Astrocyte (in vitro differentiated cells and primary cell): ENCODE measurements at regions not wholly inside any gene's neighbourhood (a gene's known extent, or its start where the extent isn't known, plus 50 kb on each side); places are given as distances from the start of the nearest gene placed in this dataset.

Source experiments
- DNase-seq: peaks from one replicate; pipeline ENCODE4 v3.0.0-alpha.2; 2010; ENCODE audit warnings: low read depth
- FAIRE-seq: peaks from 2 replicates; lab custom pipeline; 2011; peaks lifted over from hg19 to GRCh38; lab: Jason Lieb, UNC
- H2AFZ ChIP-seq: 2 replicates; pipeline ENCODE4 v1.6.0; 2012; ENCODE audit warnings: low read depth, low read length, inconsistent platforms
- H3K27ac ChIP-seq: 2 replicates; pipeline ENCODE4 v1.5.1; 2011; ENCODE audit warnings: low read depth, low read length, inconsistent platforms
- H3K27me3 ChIP-seq: 2 replicates; pipeline ENCODE4 v1.6.0; 2011; ENCODE audit warnings: low read length, inconsistent platforms; ENCODE audit not compliant: insufficient read depth
- H3K36me3 ChIP-seq: 2 replicates; pipeline ENCODE4 v1.5.1; 2011; ENCODE audit warnings: low read length, inconsistent platforms; ENCODE audit not compliant: insufficient read depth
- H3K4me1 ChIP-seq: 2 replicates; pipeline ENCODE4 v1.5.1; 2011; ENCODE audit warnings: low read length, inconsistent platforms; ENCODE audit not compliant: insufficient read depth
- H3K4me2 ChIP-seq: 2 replicates; pipeline ENCODE4 v1.6.0; 2012; ENCODE audit warnings: low read length, inconsistent platforms
- H3K4me3 ChIP-seq: 2 replicates; pipeline ENCODE4 v1.5.1; 2011; ENCODE audit warnings: low read depth, mild to moderate bottlenecking, low read length, inconsistent platforms; ENCODE audit not compliant: insufficient read depth
- H3K79me2 ChIP-seq: 2 replicates; pipeline ENCODE4 v1.6.0; 2012; ENCODE audit warnings: mild to moderate bottlenecking, low read length, inconsistent platforms; ENCODE audit not compliant: insufficient read depth
- H3K9ac ChIP-seq: 2 replicates; pipeline ENCODE4 v1.6.0; 2012; ENCODE audit warnings: mild to moderate bottlenecking, low read length, inconsistent platforms
- H3K9me3 ChIP-seq: 2 replicates; pipeline ENCODE4 v1.5.1; 2012; ENCODE audit warnings: low read depth, mild to moderate bottlenecking, low read length, inconsistent platforms; ENCODE audit not compliant: insufficient read depth
- H4K20me1 ChIP-seq: 2 replicates; pipeline ENCODE4 v1.6.0; 2012; ENCODE audit warnings: low read length, inconsistent platforms; ENCODE audit not compliant: insufficient read depth
- H3K27ac Mint-ChIP-seq: one replicate; pipeline ENCODE4 v1.8.0; 2021; ENCODE audit warnings: mild to moderate bottlenecking, mixed read lengths; ENCODE audit not compliant: unreplicated experiment
- H3K27me3 Mint-ChIP-seq: one replicate; pipeline ENCODE4 v1.8.0; 2021; ENCODE audit warnings: low read depth, mixed read lengths; ENCODE audit not compliant: unreplicated experiment
- H3K36me3 Mint-ChIP-seq: one replicate; pipeline ENCODE4 v1.8.0; 2021; ENCODE audit warnings: low read depth, mixed read lengths; ENCODE audit not compliant: unreplicated experiment
- H3K4me1 Mint-ChIP-seq: one replicate; pipeline ENCODE4 v1.8.0; 2021; ENCODE audit warnings: low read depth, mixed read lengths; ENCODE audit not compliant: unreplicated experiment
- H3K4me3 Mint-ChIP-seq: one replicate; pipeline ENCODE4 v1.8.0; 2021; ENCODE audit warnings: mild to moderate bottlenecking, moderate library complexity, mixed read lengths; ENCODE audit not compliant: unreplicated experiment
- H3K9me3 Mint-ChIP-seq: one replicate; pipeline ENCODE4 v1.8.0; 2021; ENCODE audit warnings: mild to moderate bottlenecking, mixed read lengths; ENCODE audit not compliant: unreplicated experiment
- EZH2 ChIP-seq: IDR thresholded peaks from 2 replicates; pipeline ENCODE4 v1.6.1; 2012; ENCODE audit warnings: mild to moderate bottlenecking, low read length, inconsistent platforms; ENCODE audit not compliant: insufficient read depth
- TF ChIP-seq, protein P1 (sequence below): IDR thresholded peaks from 2 replicates; pipeline ENCODE4 v1.5.1; 2011; ENCODE audit warnings: low read depth, mild to moderate bottlenecking, inconsistent platforms, low read length, moderate library complexity; ENCODE audit not compliant: insufficient read depth

DNA sequence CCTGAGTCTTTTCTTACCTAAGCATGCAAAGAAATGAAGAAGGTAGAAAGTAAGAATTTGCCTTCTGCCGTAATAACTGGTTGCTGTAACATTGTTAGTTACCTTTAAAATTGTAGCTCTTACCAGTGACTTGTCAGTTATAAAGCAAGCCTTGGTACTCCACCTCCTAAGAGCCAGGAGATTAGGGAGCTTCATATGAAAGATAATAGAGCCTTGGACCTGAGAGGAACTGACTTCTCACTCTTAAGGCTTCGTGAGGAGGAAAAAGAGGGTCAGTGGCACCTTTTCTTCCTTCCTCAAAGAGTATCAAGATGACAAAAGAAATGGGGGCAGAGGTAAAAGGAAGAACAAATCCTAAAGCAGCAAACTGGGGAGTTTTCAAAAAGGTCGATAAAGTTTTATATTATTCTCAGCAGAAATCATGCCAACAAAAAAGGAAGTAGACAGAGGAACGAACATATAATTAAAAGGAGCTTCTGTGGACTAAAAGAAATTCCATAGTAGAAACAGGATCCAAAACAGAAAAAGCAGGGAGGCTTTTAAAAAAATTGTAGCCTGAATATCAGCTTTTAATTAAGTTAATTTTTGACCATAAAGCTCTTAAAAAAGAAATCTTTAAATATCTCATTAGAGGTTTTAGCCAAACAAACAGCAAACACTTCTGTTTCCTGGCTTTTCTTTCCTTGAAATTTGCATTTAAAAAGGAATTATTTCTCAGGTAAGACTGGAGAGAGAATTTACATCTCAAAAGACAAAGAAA is 847.1 kb upstream of the ALCAM start:
- no peaks in the 10 kb centered on the region for H3K79me2 ChIP-seq
- Mint-ChIP-seq H3K27ac (no peak overlapping the region), H3K9me3 (no peaks in the 10 kb centered on the region), H3K4me1 (peaks cover 2% of the 10 kb centered on the region), H3K27me3 (peaks cover 3% of the 10 kb centered on the region), H3K36me3 (no peaks in the 10 kb centered on the region), H3K4me3 (no peak overlapping the region)
- H3K4me3 ChIP-seq = no peak overlapping the region
- no peak overlapping the region for H3K27ac ChIP-seq
- no peaks in the 10 kb centered on the region for H3K27me3 ChIP-seq
- H2AFZ ChIP-seq = no peak overlapping the region
- no peak overlapping the region for H3K9ac ChIP-seq
- no peaks in the 10 kb centered on the region for H4K20me1 ChIP-seq
- FAIRE-seq (no peak), DNase-seq (no peak)
- H3K36me3 ChIP-seq = no peaks in the 10 kb centered on the region
- H3K4me2 ChIP-seq = no peak overlapping the region
- TF ChIP-seq EZH2 = no peak
- TF ChIP-seq, protein P1, sequence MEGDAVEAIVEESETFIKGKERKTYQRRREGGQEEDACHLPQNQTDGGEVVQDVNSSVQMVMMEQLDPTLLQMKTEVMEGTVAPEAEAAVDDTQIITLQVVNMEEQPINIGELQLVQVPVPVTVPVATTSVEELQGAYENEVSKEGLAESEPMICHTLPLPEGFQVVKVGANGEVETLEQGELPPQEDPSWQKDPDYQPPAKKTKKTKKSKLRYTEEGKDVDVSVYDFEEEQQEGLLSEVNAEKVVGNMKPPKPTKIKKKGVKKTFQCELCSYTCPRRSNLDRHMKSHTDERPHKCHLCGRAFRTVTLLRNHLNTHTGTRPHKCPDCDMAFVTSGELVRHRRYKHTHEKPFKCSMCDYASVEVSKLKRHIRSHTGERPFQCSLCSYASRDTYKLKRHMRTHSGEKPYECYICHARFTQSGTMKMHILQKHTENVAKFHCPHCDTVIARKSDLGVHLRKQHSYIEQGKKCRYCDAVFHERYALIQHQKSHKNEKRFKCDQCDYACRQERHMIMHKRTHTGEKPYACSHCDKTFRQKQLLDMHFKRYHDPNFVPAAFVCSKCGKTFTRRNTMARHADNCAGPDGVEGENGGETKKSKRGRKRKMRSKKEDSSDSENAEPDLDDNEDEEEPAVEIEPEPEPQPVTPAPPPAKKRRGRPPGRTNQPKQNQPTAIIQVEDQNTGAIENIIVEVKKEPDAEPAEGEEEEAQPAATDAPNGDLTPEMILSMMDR = no peak
- H3K9me3 ChIP-seq = no peaks in the 10 kb centered on the region
- no peaks in the 10 kb centered on the region for H3K4me1 ChIP-seq

DNA sequence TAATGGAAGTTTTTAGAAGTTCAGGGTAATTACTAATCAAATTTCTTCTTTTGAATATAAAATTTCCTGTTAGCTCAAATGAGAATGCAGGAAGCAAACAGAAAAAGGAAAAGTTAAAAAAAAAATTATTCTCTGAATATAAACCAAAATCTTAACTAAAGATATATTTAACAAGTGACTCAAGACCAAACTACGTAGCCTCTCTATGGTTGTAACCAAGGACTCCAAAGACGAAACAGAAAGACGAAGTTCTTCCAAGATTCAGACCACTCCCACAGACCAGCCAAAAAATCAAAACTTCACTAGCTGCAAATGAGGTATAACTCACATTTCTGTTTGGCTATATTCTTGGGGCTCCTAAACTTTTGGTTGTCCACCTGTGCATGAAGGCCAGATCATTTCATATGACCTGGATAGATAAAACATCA is 846.5 kb upstream of the ALCAM start:
- H2AFZ ChIP-seq = no peak overlapping the region
- H3K9ac ChIP-seq = no peak overlapping the region
- no peak overlapping the region for H3K27ac ChIP-seq
- TF ChIP-seq, protein P1 = no peak
- TF ChIP-seq EZH2 = no peak
- no peaks in the 10 kb centered on the region for H3K4me1 ChIP-seq
- no peaks in the 10 kb centered on the region for H3K36me3 ChIP-seq
- Mint-ChIP-seq H3K4me1 (peaks cover 2% of the 10 kb centered on the region), H3K4me3 (no peak overlapping the region), H3K9me3 (no peaks in the 10 kb centered on the region), H3K36me3 (no peaks in the 10 kb centered on the region), H3K27ac (no peak overlapping the region), H3K27me3 (peaks cover 3% of the 10 kb centered on the region)
- FAIRE-seq (no peak), DNase-seq (peak; percentile 8)
- H4K20me1 ChIP-seq = no peaks in the 10 kb centered on the region
- no peaks in the 10 kb centered on the region for H3K27me3 ChIP-seq
- H3K9me3 ChIP-seq = no peaks in the 10 kb centered on the region
- H3K4me2 ChIP-seq = no peak overlapping the region
- H3K79me2 ChIP-seq = no peaks in the 10 kb centered on the region
- H3K4me3 ChIP-seq = no peak overlapping the region

DNA sequence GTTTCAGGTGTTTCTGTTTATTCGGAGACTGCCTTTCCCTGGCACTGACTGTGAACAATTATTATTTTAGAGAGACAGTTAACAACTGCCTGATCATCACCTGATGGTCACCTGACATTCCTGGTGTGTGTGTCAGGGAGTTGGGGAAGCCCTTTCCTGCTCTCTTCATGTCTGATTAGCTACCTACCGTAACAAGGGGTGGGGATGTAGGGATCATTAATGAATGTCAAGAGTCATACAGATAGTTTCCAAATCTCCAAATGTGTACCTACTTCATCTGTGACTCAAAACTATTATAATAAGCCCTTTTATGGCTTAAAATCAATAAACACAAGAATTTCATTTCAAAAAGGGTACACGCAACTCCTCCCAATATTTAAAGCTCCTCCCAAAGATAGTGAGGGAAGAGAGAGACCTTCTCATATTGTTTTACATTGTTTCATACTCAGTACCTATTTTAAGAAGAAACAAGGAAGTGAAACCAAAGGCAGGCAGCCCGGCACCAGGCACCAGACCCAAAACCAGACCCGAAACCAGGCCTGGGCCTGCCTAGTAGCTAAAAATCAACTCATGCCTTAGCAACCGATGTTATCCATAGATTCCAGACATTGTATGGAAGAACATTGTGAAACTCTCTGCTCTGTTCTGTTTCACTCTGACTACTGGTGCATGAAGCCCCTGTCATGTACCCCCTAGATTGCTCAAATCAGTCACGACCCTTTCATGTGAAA is 844.9 kb upstream of the ALCAM start:
- Mint-ChIP-seq H3K9me3 (no peaks in the 10 kb centered on the region), H3K27ac (no peak overlapping the region), H3K4me3 (no peak overlapping the region), H3K36me3 (no peaks in the 10 kb centered on the region), H3K27me3 (peaks cover 3% of the 10 kb centered on the region), H3K4me1 (peaks cover 2% of the 10 kb centered on the region)
- Histone ChIP-seq H3K4me3 (no peak overlapping the region), H3K4me1 (no peaks in the 10 kb centered on the region), H3K4me2 (no peak overlapping the region), H3K27me3 (no peaks in the 10 kb centered on the region), H3K9ac (no peak overlapping the region), H4K20me1 (no peaks in the 10 kb centered on the region), H3K79me2 (no peaks in the 10 kb centered on the region), H2AFZ (no peak overlapping the region), H3K27ac (no peak overlapping the region), H3K36me3 (no peaks in the 10 kb centered on the region), H3K9me3 (no peaks in the 10 kb centered on the region)
- TF ChIP-seq, protein P1 = no peak
- TF ChIP-seq EZH2 = no peak
- DNase-seq (no peak), FAIRE-seq (no peak)
